ENCODE measurements at regions not wholly inside any gene's neighbourhood (a gene's known extent, or its start where the extent isn't known, plus 50 kb on each side); places are given as distances from the start of the nearest gene placed in this dataset.

DNA sequence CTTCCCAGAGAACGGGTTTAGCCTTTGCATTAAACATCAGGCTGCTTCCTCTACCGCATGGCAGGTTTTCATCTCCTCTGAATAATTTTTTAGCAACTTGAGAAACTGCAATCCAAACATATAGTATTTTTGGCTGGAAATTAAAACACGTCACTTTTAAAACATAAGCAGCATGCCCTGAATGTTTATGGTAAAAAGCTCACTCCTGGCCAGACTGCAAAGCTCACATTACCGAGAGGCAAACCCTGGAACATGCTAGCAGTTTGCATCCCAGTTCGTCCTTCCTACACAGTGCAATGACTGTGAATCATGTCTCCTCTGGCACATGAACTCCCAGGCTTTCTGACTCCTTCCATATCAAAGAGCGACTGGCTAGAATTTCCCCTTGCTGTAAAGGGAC lies 312.3 kb downstream of the RRAGC start:
- no peak for DNase-seq (ENCODE audit: low read depth, low spot score)

DNA sequence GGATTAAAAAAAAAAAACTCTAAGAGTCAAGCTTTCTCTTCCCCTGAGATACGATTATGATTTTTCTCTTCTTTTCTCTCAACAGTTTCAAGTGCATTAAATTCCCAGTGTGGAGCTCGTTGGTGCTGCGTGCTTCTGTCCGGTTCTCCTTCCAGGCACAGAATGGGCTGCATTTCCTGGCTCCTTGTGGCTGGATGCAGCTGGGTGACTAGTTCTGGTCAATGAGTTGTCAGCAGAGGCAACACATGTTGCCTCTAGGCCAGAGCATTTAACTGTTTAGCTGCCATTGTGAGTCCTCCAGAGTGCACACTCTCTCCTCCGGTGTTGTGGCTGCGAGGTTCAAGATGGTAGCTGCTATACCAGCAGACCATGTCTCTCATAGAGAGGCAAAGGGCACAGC lies 312.9 kb downstream of the RRAGC start:
- DNase-seq (ENCODE audit: low read depth, low spot score), result no peak

DNA sequence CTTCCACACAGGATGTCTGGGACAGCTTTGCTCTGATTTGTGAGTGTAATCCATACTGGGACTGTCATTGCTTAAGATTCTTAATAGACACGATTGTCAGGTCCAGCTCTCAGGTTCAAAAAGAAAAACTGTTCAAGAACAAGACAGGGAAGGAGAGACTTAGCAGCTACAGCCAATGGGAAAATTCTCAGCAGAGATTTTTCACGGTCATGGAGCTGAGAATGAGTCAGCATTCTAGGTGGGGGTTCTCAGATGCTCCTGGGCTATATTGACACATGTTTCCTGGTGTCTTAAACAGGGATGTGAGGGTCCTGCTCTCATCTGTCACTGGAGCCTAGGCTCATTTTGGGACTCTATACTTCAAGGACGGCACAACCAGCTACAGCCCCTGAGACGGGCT lies 318.3 kb downstream of the RRAGC start:
- no peak for DNase-seq (ENCODE audit: low read depth, low spot score)

DNA sequence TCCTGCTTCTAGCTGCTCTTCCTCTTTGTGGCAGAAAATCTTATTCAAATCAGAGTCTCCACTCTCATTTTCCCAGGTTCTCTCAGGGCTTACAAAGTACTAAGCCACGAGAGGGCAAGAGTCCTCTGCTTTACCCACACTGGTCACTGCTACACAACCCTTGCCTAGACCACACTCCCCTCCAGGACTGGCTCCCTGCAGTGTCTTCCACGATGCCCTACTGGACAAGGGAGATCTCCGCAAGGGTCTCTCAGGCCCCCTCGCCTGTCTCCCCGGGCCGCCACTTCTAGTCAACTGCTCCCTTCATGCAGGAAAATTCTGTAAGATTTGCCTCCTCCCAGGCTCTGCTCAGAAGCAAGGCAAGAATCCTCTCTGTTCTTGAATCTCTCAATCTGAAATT lies 319.6 kb downstream of the RRAGC start:
- DNase-seq (ENCODE audit: low read depth, low spot score), result no peak

DNA sequence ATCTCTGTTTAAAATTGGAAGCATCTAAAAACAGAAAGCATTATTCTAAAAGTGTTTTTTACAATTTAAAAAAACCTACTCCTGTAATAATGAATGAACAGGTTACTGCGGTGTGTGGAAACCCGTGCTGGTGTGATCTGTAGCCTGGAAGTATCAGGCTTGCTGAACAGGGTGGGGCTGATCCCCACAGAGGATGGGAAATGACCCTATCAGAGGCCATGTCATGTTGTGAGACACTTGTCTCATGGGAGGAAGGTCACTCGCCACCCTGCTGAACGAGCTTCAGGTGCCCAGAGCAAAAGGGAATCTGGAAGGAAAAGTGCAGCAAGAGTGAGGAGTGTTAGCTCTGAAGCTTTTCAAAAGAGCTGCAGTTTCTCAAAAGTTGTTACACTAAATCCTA lies 320.7 kb downstream of the RRAGC start:
- DNase-seq (ENCODE audit: low read depth, low spot score), result no peak

DNA sequence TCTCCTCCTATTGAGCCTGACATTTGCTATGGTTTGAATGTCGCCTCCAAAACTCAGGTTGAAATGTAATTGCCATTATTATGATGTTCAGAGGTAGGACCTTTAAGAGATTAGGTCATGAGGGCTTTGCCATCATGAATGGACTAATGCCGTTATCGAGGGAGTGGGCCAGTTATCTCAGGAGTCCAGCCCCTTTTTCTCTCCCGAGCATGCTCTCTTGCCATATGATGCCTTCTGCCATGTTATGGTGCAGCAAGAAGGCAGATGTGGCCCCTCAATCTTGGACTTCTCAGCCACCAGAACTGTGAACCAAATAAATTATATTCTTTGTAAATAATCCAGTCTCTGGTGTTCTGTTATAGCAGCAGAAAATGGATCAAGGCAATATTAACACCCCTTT lies 323.5 kb downstream of the RRAGC start:
- DNase-seq (ENCODE audit: low read depth, low spot score), result no peak

DNA sequence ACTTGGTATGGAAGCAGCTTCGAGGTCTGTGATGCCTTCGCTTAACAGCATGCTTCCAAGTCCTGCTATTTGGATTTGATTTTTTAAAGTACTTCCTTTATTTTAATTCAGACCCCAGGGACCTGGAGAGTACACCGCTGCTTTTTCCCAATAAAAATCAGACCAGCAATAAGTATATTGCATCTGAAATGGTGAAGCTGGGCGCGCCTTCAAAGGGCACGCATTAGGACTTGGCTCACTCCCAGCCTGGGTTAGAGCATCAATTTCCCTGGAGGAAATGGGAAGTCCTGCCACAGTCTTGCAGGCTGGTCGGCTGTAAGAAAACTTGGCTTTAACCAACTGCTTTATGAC lies 325.1 kb downstream of the RRAGC start:
- DNase-seq (ENCODE audit: low read depth, low spot score), result no peak

DNA sequence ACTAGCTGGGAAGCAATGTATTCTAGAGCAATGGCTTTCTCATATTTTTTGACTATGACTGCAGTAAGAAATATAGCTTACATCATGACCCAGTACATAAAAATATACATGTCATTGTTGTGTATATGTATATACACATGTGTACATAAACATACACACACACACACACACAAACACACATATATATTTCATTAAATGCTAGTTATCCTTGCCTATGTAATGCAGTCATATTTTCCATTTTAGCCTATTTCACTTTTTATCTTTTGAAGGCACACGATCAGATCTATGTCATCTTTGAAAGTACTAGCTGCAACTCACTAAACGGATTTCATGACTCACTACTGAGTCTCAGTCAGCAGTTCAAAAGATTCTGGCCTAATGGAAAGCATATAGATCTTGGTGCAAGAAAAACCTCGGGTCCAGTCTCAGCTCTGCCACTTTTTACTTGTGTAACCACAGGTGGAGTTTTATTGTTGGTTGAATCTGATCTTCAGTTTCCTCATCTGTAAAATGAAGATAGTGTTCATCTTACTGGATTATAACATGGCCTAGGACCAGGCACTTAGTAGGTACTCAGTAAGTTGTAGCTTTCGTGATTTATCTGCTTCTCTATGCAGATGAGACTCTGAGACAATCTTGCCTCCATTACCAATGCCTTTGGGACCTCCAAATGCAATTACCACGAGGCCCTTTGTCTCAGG lies 325.6 kb downstream of the RRAGC start:
- DNase-seq (ENCODE audit: low read depth, low spot score), result no peak

DNA sequence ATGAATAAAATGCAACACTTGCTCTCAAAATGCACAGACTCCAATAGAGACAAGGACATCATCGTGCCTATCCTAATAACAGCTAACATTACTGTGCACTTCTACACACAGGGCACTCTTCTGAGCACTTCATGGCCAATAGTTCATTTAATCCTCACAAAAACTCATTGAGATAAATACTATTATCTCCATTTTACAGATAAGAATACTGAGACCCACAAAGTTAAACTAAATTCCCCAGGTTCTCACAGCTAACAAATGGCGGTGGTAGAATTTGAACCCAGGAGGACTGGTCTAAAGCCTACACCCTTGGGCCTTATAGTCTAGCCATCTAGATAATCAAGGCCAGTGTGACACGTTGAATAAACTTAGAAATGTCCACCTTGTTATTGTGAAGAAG lies 328.6 kb downstream of the RRAGC start:
- no peak for DNase-seq (ENCODE audit: low read depth, low spot score)

DNA sequence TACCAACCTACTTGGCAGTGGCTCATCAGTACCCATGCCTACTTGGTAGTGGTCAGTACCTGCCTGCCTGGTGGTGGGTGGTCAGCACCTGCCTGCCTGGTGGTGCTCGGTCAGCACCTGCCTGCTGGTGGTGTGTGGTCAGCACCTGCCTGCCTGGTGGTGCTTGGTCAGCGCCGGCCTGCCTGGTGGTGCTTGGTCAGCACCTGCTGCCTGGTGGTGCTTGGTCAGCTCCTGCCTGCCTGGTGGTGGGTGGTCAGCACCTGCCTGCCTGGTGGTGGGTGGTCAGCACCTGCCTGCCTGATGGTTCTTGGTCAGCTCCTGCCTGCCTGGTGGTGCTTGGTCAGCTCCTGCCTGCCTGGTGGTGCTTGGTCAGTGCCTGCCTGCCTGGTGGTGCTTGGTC lies 329.6 kb downstream of the RRAGC start:
- no peak for DNase-seq (ENCODE audit: low read depth, low spot score)

DNA sequence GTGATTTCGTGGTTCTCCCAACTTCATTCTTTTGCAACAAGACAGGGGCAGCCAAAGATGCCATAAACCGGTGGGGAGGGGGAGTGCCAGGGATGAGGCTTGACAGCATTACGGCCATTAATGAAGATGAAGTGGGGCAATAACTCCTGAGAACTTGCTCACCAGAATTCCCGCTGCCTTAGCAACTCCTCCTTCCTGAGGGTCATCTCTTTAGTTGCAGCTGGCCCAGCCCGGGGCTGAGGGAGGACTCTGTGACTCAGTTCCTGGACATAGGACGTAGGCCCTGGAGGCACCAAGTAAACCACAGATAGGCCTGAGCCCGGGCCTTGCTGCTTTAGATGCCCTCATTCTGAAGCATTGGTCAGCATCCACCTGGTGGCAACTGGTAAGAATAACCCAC lies 330.2 kb downstream of the RRAGC start:
- DNase-seq (ENCODE audit: low read depth, low spot score), result no peak

DNA sequence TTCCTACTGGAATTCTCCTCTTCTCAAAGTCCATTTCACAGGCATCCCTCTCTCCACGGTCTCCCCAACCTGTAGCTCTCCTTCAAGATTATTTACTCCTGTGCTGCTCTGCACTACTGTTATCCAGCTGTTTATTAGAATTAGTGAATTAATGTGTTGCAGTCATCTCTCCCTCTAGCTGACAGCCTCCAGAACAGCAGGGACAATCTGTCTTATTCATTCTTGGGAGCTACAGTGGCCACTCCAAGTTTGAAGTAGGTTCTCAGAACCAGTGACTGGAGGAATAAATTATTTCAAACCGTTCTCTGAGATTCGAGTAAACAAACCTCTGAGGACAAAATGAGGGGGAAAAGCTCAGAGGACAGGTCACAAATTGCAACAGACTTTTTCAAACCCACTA lies 330.9 kb downstream of the RRAGC start:
- no peak for DNase-seq (ENCODE audit: low read depth, low spot score)

DNA sequence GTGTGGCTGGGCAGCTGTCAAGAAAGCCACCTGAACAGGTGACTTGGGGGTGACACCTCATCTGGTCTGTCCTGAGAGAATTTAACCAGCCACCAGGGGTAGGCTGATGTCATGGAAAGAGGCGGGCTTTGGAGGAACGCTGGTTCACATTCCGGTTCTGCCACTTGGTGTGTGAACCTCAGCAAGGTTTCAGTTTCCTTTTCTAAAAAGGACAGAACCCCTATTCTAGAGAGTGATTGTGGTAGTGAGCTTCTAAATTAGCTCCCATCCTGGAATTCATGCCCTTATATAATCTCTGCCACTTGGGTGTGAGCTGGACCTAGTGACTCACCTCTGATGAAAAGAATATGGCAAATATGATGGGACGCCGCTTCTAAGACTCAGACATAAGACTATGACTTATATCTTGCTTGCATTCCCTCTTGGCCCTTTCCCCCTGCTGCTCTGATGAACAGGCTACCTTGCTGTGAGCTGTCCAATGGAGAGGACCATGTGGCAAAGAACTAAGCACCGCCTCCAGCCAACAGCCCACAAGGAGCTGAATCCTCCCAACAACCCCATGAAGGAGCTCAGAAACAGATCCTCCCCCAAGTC lies 332.1 kb downstream of the RRAGC start:
- peak; percentile 1 for DNase-seq (ENCODE audit: low read depth, low spot score)

DNA sequence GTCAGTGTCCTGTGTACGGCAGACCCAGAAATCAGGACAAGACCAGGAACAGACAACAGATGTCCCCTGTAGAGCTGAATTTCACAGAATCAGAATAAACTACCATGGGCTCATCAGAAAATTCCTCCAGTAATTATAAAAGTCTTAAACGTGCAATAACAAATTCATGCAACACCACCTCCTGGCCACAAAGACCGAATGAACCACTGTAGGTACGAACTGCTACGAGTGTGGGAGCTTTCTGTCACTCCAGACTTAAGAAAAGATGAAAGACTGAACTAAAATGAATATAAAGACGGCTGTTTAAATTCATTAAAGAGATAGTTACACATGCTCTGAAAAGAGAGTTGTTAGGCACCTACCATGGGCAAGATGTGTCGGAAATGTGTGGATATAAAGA lies 333.5 kb downstream of the RRAGC start:
- DNase-seq (ENCODE audit: low read depth, low spot score), result no peak

DNA sequence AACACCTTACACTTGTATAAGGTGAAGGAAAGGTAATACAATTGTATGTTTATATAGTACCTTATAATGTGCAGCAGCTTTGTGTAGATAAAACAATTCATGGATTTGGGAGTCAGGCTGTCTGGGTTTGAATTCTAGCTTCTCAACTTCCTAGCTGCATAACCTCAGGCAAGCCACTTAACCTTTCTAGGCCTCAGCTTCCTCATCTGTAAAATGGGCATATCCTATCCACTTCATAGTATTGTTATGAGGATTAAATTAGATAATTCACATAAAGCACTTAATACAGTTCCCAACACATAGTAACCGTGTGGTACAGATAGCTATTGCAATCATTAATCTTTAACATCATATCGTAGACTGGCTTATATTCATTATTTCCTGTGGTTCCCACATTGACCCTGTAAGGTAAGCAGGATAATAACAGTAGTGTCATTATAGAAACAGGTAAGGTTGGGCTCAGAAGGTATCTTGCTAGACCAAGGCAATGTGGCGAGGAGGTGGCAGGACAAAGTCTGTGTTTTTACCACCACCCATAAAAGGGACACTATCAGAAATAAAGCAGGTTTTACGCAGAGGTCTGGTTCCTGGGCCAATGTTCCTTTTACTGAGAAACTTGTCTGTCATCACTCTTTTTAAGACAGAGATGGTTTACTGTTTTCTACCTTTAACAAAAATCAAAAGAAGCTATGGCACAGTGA lies 334.1 kb downstream of the RRAGC start:
- no peak for DNase-seq (ENCODE audit: low read depth, low spot score)

DNA sequence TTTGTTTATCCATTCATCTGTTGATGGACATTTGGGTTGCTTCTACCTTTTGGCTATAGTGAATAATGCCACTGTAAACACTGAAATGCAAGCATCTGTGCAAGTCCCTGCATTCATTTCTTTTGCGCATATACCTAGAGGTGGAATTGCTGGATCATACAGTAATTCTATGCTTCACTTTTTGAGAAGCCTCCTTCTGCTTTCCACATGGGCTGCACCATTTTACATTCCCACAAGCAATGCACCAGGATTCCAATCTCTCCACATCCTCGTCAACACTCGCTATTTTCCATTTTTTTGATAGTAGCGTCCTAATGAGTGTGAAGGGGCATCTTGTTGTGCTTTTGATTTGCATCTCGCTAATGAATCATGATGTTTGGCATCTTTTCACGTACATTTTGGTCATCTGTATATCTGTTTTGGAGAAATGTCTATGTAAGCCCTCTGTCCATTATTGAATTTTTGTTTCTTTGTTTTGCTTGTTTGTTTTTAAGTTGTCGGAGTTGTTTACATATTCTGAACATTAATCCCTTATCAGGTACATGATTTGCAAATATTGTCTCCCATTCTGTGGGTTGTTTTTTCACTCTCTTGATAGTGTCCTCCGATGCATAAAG lies 335.4 kb downstream of the RRAGC start:
- DNase-seq (ENCODE audit: low read depth, low spot score), result no peak

DNA sequence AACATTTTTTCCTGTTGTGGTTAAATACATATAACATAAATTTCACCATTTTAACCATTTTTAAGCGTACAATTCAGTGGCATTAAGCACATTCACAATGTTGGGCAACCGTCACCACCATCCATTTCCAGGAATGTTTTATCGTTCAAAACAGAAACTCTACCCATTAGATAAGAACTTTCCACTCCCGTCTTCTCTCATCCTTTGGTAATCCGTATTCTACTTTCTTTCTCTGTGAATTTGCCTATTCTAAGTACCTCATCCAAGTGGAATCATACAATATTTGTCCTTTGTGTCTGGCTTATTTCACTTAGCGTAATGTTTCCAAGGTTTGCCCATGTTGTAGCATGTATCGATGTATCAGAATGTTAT lies 336.0 kb downstream of the RRAGC start:
- no peak for DNase-seq (ENCODE audit: low read depth, low spot score)

DNA sequence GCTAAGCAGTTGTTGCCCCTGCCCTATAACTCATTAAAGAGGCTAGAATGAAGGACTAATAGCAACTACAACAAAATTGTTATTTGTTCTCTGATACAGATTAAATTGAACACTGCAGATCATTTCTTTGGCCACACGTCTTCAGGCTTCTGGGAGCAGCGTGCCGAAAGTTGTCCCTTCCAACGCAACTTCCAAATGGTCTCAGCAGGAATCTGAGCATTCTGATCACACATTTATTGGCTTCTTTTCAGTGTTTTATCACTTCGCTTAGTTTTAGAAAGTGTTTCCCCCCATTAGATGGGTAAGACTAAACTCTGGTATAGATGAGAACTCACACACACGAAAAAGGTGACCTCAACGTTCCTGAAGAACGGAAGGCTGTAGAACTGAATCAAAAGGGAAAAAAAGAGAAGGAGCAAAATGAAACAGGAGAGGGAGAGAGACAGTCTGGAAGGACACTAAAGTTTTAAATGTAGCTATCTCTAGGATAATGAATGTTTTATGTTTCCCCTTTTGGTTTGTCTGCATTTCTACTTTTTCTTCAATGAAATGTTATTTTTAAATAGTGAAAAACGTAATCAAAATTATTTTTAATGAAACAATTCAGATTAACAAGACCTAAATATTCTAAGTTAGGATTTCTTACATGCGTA lies 336.5 kb downstream of the RRAGC start:
- DNase-seq (ENCODE audit: low read depth, low spot score), result no peak

DNA sequence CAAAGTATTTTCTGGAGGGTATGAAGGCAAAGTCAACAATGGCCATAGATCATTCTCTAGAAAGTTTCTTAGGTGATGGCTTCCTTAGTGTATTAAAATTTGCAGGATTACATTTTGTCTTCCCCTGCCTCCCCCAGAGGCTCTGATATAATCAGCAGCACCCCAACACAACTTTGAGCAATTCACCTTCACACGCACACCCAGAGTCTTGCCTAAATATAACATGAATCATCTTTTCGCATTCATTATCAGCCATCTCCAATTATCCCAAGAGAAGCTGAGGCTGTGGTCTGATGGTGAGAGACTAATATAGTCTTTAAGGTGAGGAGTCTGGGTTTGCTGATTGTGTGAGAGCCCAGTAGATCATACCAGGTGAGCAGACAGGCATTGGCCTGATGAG lies 343.0 kb downstream of the RRAGC start:
- DNase-seq (ENCODE audit: low read depth, low spot score), result no peak

DNA sequence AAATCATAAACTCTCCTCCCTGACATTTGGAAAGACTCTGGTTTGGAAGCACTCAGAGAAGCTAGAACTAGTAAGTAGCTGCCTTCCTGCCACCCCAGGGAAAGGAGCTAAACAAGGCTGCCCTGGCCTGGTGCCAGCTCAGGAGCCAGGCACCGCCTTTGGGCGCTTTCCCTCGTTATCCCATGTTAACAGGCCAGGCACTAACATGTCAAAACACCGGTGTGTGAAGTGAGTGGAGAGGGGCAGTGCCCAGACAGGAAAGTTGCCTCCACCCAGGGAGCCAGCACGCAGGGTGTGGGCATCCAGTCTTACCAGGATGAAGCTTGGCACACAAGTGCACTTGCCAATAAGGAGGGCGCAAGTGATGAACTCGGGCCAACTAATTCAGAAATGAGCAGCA lies 346.8 kb downstream of the RRAGC start:
- no peak for DNase-seq (ENCODE audit: low read depth, low spot score)

DNA sequence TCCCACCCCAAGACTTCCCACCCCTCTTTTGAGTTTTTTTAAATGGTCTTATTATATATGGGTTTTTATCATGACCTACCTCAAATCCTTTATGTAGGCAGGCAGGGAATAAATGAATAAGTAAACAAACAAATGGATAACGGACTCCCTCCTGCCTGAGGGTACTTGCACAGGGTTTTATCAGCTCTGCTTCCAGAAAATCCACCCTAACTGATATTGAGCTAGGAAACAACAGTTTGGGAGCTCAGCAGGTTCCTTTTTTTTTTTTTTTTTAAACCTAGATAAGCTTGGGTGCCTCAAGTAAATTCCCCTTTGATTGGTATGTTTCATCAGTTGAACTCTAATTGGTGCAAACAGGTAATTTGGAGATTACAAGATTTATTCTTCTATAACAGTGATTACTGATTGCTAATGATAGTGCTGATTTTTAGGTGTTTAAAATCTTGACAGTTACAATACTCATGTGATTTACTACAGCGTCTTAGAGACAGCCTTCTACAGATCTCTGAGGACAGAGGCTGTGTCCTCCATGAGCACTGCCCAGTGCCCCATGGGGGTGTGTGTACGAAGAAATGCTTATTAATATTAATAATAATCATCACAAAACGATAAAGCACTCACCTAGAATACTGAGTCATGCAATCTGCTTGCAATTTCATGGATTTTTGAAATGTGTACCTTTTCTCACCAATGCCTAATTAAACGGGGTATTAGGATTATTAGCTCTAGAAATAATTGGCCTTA lies 347.4 kb downstream of the RRAGC start:
- DNase-seq (ENCODE audit: low read depth, low spot score), result no peak

DNA sequence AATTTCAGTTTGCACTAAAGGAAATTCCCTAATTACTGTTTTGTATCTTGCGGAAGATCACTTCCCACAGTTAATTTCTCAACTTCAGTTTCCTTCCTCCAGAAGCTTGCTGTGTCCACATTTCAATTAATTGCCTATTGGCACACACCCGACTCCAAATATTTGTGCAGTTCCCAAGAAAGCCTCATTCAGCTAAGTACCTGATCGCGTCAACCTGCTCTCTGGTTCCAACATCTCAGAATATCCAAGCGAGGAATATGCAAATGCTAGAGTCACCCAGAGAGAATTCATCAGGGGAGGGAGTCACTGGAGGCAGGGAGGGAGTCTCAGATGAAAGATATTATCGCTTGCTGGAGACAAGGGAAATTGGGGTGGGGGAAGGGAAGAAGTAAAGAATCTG lies 351.3 kb downstream of the RRAGC start:
- DNase-seq (ENCODE audit: low read depth, low spot score), result no peak

All from activated CD4-positive, CD25-positive, alpha-beta regulatory T cell treated with anti-CD3 and anti-CD28 coated beads, Interleukin-2, amount 50 U/mL, for 16 hours (primary cell).